ENCODE measurements at regions not wholly inside any gene's neighbourhood (a gene's known extent, or its start where the extent isn't known, plus 50 kb on each side); places are given as distances from the start of the nearest gene placed in this dataset.

DNA sequence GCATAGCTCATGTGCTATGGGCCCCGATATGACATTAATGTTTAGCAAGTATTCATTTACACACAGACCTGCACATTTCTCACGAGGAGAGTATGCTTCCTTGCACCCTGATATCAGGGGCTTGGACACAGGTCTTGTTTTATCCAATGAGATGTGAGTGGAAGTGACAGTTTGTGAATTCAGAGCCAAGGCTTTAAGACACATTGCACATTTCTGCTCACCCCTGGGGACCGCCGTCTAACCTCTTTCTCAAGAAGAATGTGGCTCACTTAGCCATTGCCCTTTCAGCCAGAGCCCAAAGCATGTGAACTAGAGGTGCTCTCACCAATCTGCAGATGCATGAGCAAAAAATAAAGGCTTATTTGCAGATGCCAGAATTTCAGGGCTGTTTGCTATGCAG, 116.1 kb upstream of the C16orf82 start:
- in situ Hi-C loops (cut with MboI) = no loop called here
- BruUV-seq (replicated peaks) = no TSS peak
- no peaks in the 10 kb centered on the region for H3K79me2 ChIP-seq (ENCODE audit: control insufficient read depth, insufficient read depth, low read length)
- no peak overlapping the region for H3K27ac ChIP-seq (ENCODE audit: control insufficient read depth, insufficient read depth)
- FAIRE-seq = no peak
- ChIA-PET POLR2A (no interaction called here), SMC1A (ENCODE audit: uncharacterized antibody, unreplicated experiment) (no interaction called here), CTCF (no interaction called here), RAD21 (ENCODE audit: unreplicated experiment) (no interaction called here)
- H3K4me2 ChIP-seq (ENCODE audit: control insufficient read depth, insufficient read depth) = no peak overlapping the region
- 44% methylated on average over 4 of the region's 4 CpGs for WGBS (ENCODE audit: insufficient coverage, insufficient replicate concordance, low lambda C conversion rate, missing lambda C conversion rate)
- intact Hi-C loops (cut with micrococcal nuclease; ENCODE audit: unreplicated experiment) = no loop called here
- DNase-seq (ENCODE audit: low read depth, low spot score) = no peak
- no peak overlapping the region for H3K9ac ChIP-seq (ENCODE audit: control insufficient read depth, insufficient read depth, low read length)
- H4K20me1 ChIP-seq (ENCODE audit: control insufficient read depth, insufficient read depth) = no peaks in the 10 kb centered on the region
- no peaks in the 10 kb centered on the region for H3K9me3 ChIP-seq (replicated peaks; ENCODE audit: control insufficient read depth, insufficient read depth, low read length)
- H3K4me3 ChIP-seq = no peak overlapping the region
- no peak for ATAC-seq
- peaks cover 0 to 1% of the 10 kb centered on the region in 2 experiments; a peak in 1 of 4 replicates for H3K27me3 ChIP-seq (replicated peaks in 1 of 2; ENCODE audit: control insufficient read depth in 2 of 2, insufficient read depth in 2 of 2, low read length in 1 of 2)
- no peaks in the 10 kb centered on the region for H3K4me1 ChIP-seq (ENCODE audit: control insufficient read depth, insufficient read depth, low read length)
- H2AFZ ChIP-seq (ENCODE audit: control insufficient read depth, low read depth, low read length) = no peak overlapping the region
- no peaks in the 10 kb centered on the region for H3K36me3 ChIP-seq (ENCODE audit: control insufficient read depth in 2 of 2, insufficient read depth in 2 of 2, low read length in 1 of 2)
- TF ChIP-seq, protein P1, sequence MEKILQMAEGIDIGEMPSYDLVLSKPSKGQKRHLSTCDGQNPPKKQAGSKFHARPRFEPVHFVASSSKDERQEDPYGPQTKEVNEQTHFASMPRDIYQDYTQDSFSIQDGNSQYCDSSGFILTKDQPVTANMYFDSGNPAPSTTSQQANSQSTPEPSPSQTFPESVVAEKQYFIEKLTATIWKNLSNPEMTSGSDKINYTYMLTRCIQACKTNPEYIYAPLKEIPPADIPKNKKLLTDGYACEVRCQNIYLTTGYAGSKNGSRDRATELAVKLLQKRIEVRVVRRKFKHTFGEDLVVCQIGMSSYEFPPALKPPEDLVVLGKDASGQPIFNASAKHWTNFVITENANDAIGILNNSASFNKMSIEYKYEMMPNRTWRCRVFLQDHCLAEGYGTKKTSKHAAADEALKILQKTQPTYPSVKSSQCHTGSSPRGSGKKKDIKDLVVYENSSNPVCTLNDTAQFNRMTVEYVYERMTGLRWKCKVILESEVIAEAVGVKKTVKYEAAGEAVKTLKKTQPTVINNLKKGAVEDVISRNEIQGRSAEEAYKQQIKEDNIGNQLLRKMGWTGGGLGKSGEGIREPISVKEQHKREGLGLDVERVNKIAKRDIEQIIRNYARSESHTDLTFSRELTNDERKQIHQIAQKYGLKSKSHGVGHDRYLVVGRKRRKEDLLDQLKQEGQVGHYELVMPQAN (conservative IDR thresholded peaks at IDR 0.05) = no peak
- TF ChIP-seq, protein P2, sequence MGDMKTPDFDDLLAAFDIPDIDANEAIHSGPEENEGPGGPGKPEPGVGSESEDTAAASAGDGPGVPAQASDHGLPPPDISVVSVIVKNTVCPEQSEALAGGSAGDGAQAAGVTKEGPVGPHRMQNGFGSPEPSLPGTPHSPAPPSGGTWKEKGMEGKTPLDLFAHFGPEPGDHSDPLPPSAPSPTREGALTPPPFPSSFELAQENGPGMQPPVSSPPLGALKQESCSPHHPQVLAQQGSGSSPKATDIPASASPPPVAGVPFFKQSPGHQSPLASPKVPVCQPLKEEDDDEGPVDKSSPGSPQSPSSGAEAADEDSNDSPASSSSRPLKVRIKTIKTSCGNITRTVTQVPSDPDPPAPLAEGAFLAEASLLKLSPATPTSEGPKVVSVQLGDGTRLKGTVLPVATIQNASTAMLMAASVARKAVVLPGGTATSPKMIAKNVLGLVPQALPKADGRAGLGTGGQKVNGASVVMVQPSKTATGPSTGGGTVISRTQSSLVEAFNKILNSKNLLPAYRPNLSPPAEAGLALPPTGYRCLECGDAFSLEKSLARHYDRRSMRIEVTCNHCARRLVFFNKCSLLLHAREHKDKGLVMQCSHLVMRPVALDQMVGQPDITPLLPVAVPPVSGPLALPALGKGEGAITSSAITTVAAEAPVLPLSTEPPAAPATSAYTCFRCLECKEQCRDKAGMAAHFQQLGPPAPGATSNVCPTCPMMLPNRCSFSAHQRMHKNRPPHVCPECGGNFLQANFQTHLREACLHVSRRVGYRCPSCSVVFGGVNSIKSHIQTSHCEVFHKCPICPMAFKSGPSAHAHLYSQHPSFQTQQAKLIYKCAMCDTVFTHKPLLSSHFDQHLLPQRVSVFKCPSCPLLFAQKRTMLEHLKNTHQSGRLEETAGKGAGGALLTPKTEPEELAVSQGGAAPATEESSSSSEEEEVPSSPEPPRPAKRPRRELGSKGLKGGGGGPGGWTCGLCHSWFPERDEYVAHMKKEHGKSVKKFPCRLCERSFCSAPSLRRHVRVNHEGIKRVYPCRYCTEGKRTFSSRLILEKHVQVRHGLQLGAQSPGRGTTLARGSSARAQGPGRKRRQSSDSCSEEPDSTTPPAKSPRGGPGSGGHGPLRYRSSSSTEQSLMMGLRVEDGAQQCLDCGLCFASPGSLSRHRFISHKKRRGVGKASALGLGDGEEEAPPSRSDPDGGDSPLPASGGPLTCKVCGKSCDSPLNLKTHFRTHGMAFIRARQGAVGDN (IDR thresholded peaks at IDR 0.05) = no peak
- no peak for TF ChIP-seq SIX5 (IDR thresholded peaks at IDR 0.05; ENCODE audit: low read depth, low read length, severe bottlenecking)
- no peak for TF ChIP-seq MTA3 (IDR thresholded peaks at IDR 0.05; ENCODE audit: borderline replicate concordance, low read length)
- TF ChIP-seq, protein P3, sequence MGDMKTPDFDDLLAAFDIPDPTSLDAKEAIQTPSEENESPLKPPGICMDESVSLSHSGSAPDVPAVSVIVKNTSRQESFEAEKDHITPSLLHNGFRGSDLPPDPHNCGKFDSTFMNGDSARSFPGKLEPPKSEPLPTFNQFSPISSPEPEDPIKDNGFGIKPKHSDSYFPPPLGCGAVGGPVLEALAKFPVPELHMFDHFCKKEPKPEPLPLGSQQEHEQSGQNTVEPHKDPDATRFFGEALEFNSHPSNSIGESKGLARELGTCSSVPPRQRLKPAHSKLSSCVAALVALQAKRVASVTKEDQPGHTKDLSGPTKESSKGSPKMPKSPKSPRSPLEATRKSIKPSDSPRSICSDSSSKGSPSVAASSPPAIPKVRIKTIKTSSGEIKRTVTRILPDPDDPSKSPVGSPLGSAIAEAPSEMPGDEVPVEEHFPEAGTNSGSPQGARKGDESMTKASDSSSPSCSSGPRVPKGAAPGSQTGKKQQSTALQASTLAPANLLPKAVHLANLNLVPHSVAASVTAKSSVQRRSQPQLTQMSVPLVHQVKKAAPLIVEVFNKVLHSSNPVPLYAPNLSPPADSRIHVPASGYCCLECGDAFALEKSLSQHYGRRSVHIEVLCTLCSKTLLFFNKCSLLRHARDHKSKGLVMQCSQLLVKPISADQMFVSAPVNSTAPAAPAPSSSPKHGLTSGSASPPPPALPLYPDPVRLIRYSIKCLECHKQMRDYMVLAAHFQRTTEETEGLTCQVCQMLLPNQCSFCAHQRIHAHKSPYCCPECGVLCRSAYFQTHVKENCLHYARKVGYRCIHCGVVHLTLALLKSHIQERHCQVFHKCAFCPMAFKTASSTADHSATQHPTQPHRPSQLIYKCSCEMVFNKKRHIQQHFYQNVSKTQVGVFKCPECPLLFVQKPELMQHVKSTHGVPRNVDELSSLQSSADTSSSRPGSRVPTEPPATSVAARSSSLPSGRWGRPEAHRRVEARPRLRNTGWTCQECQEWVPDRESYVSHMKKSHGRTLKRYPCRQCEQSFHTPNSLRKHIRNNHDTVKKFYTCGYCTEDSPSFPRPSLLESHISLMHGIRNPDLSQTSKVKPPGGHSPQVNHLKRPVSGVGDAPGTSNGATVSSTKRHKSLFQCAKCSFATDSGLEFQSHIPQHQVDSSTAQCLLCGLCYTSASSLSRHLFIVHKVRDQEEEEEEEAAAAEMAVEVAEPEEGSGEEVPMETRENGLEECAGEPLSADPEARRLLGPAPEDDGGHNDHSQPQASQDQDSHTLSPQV (IDR thresholded peaks at IDR 0.05) = no peak
- TF ChIP-seq WRNIP1 (IDR thresholded peaks at IDR 0.05; ENCODE audit: borderline replicate concordance, low read depth, low read length) = no peak
- TF ChIP-seq, protein P4, sequence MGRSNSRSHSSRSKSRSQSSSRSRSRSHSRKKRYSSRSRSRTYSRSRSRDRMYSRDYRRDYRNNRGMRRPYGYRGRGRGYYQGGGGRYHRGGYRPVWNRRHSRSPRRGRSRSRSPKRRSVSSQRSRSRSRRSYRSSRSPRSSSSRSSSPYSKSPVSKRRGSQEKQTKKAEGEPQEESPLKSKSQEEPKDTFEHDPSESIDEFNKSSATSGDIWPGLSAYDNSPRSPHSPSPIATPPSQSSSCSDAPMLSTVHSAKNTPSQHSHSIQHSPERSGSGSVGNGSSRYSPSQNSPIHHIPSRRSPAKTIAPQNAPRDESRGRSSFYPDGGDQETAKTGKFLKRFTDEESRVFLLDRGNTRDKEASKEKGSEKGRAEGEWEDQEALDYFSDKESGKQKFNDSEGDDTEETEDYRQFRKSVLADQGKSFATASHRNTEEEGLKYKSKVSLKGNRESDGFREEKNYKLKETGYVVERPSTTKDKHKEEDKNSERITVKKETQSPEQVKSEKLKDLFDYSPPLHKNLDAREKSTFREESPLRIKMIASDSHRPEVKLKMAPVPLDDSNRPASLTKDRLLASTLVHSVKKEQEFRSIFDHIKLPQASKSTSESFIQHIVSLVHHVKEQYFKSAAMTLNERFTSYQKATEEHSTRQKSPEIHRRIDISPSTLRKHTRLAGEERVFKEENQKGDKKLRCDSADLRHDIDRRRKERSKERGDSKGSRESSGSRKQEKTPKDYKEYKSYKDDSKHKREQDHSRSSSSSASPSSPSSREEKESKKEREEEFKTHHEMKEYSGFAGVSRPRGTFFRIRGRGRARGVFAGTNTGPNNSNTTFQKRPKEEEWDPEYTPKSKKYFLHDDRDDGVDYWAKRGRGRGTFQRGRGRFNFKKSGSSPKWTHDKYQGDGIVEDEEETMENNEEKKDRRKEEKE (IDR thresholded peaks at IDR 0.05) = no peak
- TF ChIP-seq, protein P5, sequence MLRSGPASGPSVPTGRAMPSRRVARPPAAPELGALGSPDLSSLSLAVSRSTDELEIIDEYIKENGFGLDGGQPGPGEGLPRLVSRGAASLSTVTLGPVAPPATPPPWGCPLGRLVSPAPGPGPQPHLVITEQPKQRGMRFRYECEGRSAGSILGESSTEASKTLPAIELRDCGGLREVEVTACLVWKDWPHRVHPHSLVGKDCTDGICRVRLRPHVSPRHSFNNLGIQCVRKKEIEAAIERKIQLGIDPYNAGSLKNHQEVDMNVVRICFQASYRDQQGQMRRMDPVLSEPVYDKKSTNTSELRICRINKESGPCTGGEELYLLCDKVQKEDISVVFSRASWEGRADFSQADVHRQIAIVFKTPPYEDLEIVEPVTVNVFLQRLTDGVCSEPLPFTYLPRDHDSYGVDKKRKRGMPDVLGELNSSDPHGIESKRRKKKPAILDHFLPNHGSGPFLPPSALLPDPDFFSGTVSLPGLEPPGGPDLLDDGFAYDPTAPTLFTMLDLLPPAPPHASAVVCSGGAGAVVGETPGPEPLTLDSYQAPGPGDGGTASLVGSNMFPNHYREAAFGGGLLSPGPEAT (IDR thresholded peaks at IDR 0.05; ENCODE audit: low read depth) = no peak
- no peak for TF ChIP-seq ZNF274 (IDR thresholded peaks at IDR 0.05; ENCODE audit: insufficient read depth, insufficient read length)

Measured in GM12878 (cell line).